ENCODE measurements at regions not wholly inside any gene's neighbourhood (a gene's known extent, or its start where the extent isn't known, plus 50 kb on each side); places are given as distances from the start of the nearest gene placed in this dataset.
A peak's percentile ranks its signal among the peaks of the same experiment; 100 is the strongest.
"Not testable (repeated sequence)": the region's sequence is repeated elsewhere in the genome, so short reads cannot be mapped to it uniquely, and the experiment has no call there.

- peak in 3 of 4 experiments; percentile 71 to 77 (median 76) for DNase-seq (ENCODE audit: low read depth in 4 of 4, low spot score in 1 of 4)
Observed at GRCh38 chr6:27132532-27133280, 114.8 kb upstream of the PRSS16 start.

GRCh38 chr6:27133281-27134227 is 113.9 kb upstream of the PRSS16 start:
- no peak for DNase-seq (ENCODE audit: low read depth in 4 of 4, low spot score in 1 of 4)

DNA sequence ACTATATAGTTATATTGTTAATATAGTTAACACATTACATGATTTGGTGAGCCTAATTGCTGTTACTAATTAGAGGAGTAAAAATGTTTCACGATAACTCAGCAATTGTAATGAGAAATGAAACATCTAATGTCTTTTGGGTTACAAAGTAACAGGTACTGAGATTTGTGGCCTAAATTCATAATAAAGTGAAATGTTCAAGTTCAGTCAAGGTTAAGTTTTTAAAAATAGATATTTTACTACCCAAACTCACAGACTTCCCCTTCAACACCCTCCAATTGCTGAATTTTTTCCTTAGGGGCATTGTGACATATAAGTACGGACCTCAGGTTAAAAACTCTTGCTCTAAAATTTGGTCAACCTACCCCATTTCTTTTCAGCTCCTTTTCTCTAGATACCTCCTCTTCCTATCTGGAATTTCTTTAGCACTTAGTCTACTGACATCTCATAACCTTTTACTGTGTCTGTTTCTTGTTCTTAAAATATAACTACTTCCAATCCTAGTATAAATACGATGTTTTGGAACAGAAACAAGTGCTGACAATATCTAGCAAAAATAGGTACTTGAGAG is 112.3 kb upstream of the PRSS16 start:
- no peak for DNase-seq (ENCODE audit: low read depth in 4 of 4, low spot score in 1 of 4)

- no peak for DNase-seq (ENCODE audit: low read depth in 4 of 4, low spot score in 1 of 4)
Observed at GRCh38 chr6:27136077-27136644, 111.3 kb upstream of the PRSS16 start.

DNA sequence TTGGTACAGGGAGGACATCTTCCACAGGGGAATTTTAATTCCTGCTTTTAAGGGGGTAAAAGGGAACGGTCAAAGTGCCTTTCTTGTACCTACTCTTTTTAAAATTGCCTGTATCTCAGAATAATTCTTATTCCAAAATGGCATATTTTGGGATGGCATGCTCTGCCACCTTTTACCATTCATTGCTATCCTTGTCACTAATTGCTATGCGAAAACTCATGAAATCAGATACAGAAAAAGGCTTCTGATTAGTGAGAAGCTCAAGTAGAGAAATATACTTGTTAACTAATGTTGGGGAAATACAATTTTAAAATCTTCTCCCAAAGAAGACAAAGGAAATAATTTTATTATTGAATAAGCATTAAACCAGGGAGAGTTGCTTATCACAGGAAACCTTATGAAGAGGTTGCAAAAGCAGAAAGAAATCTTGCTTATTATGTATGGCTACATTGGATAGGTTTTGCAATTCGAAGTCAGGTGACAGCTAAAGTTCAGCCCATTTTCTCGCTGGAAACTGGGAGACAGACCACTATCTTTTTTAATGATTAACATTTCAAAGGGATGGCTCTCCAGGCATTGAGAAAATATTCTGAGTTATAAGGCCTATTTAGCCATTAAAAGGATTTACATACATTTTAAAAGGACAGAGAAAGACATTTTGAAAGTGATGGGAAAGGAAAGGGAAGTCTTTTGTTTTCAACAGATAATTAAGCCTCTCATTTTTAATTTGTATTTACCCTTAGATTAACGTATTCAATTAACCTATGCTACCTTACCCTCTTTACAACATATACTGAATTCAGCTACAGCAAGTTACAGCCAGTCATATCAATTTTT is 110.3 kb upstream of the PRSS16 start:
- no peak for DNase-seq (ENCODE audit: low read depth in 4 of 4, low spot score in 1 of 4)

DNA sequence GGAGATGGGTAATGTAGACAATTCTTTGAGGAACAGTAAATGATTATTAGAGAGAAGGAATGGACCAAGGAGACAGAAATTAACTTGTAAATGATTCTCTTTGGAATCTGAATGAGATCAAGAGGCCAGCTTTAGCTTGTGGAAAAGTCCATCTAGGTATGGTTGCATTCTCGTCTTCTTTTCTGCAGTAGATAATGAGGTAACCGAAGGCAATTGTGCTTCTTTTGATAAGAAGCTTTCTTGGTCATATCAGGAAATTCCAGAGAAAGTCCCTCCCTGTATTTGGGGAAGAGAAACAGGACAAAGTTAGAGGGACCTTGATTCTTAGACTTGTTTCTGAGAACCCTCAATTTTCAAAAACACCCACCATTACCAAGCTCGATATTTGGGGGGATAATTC is 109.1 kb upstream of the PRSS16 start:
- no peak for DNase-seq (ENCODE audit: low read depth in 4 of 4, low spot score in 1 of 4)

GRCh38 chr6:27138837-27139755 is 108.4 kb upstream of the PRSS16 start:
- DNase-seq (ENCODE audit: low read depth in 4 of 4, low spot score in 1 of 4): peak in 1 of 4 experiments; percentile 77

- no peak for DNase-seq (ENCODE audit: low read depth in 4 of 4, low spot score in 1 of 4)
Observed at GRCh38 chr6:27139756-27140579, 107.5 kb upstream of the PRSS16 start.

- DNase-seq (ENCODE audit: low read depth in 4 of 4, low spot score in 1 of 4): no peak
Observed at GRCh38 chr6:27140999-27141528, 106.4 kb upstream of the PRSS16 start.

GRCh38 chr6:27141529-27142015 is 105.9 kb upstream of the PRSS16 start:
- DNase-seq (ENCODE audit: low read depth in 4 of 4, low spot score in 1 of 4): no peak

- not testable (repeated sequence) for DNase-seq (ENCODE audit: low read depth in 4 of 4, low spot score in 1 of 4)
Observed at GRCh38 chr6:27143020-27143388, 104.5 kb upstream of the PRSS16 start.

- DNase-seq (ENCODE audit: low read depth in 4 of 4, low spot score in 1 of 4): no peak
Observed at GRCh38 chr6:27143474-27144026, 104.0 kb upstream of the PRSS16 start.

GRCh38 chr6:27144740-27145079 is 102.8 kb upstream of the PRSS16 start:
- no peak for DNase-seq (ENCODE audit: low read depth in 4 of 4, low spot score in 1 of 4)

GRCh38 chr6:27145731-27146455 is 101.6 kb upstream of the PRSS16 start:
- DNase-seq (ENCODE audit: low read depth in 4 of 4, low spot score in 1 of 4): no peak

- not testable (repeated sequence) for DNase-seq (ENCODE audit: low read depth in 4 of 4, low spot score in 1 of 4)
Observed at GRCh38 chr6:27146456-27146705, 101.1 kb upstream of the PRSS16 start.

GRCh38 chr6:27146706-27147505 is 100.6 kb upstream of the PRSS16 start:
- peak in 1 of 4 experiments; percentile 69 for DNase-seq (ENCODE audit: low read depth in 4 of 4, low spot score in 1 of 4)

GRCh38 chr6:27148404-27148795 is 99.1 kb upstream of the PRSS16 start:
- no peak for DNase-seq (ENCODE audit: low read depth in 4 of 4, low spot score in 1 of 4)
